HEK293 (cell line): ENCODE measurements at regions not wholly inside any gene's neighbourhood (a gene's known extent, or its start where the extent isn't known, plus 50 kb on each side); places are given as distances from the start of the nearest gene placed in this dataset.
"Not testable (repeated sequence)": the region's sequence is repeated elsewhere in the genome, so short reads cannot be mapped to it uniquely, and the experiment has no call there.

ENCODE experiments used
- CTCF ChIA-PET: fragments of 350-600 bp; formaldehyde crosslinking; extraction: SDS; loops from one replicate; lab custom pipeline; 2021; ENCODE audit warnings: antibody characterized with exemption; lab: Yijun Ruan, JAX
- POLR2A ChIA-PET: fragments of 300-600 bp; formaldehyde crosslinking; extraction: SDS; loops from one replicate; lab custom pipeline; 2020; ENCODE audit warnings: antibody characterized with exemption, inconsistent platforms; lab: Yijun Ruan, JAX
- H3K27ac ChIP-seq: fragments of 200-500 bp; sonication (Bioruptor generic); 2 replicates; pipeline ENCODE4 v1.5.1; 2014; ENCODE audit warnings: low read depth, low read length, control low read depth, inconsistent platforms; ENCODE audit errors: extremely low read depth
- H3K36me3 ChIP-seq, 2 experiments: fragments of 200-500 bp in 1 of 2; sonication (Bioruptor generic) in 1 of 2; 1 replicate in 1 of 2; 2 replicates in 1 of 2; pipeline ENCODE4 v1.5.1; 2014 to 2017; ENCODE audit warnings: inconsistent platforms in 2 of 2, low read length in 2 of 2; ENCODE audit not compliant: control insufficient read depth in 2 of 2, insufficient read depth in 1 of 2
- H3K4me1 ChIP-seq: fragments of 200-500 bp; sonication (Bioruptor generic); 2 replicates; pipeline ENCODE4 v1.5.1; 2014; ENCODE audit warnings: mild to moderate bottlenecking, low read length, inconsistent platforms; ENCODE audit not compliant: control insufficient read depth, insufficient read depth
- H3K4me3 ChIP-seq: 2 replicates; pipeline ENCODE4 v1.5.1; 2011; ENCODE audit warnings: low read depth, mild to moderate bottlenecking, control low read depth, low read length, moderate library complexity
- H3K9me3 ChIP-seq: fragments of 200-500 bp; sonication (Bioruptor generic); 2 replicates; pipeline ENCODE4 v1.5.1; 2014; ENCODE audit warnings: low read depth, low read length, inconsistent platforms; ENCODE audit not compliant: control insufficient read depth, insufficient read depth
- AEBP2 ChIP-seq: fragments of 450-650 bp; formaldehyde crosslinking; IDR thresholded peaks from 2 replicates; pipeline ENCODE4 v1.5.1; 2016; ENCODE audit warnings: missing biosample characterization, missing genetic modification characterization, borderline replicate concordance
- GFI1B ChIP-seq: fragments of 450-650 bp; formaldehyde crosslinking; IDR thresholded peaks from 2 replicates; pipeline ENCODE4 v1.5.1; 2016; ENCODE audit warnings: missing biosample characterization, missing genetic modification characterization
- OVOL3 ChIP-seq: fragments of 450-650 bp; formaldehyde crosslinking; IDR thresholded peaks from 2 replicates; pipeline ENCODE4 v1.5.1; 2016; ENCODE audit warnings: missing biosample characterization, missing genetic modification characterization
- PRDM1 ChIP-seq: fragments of 450-650 bp; formaldehyde crosslinking; IDR thresholded peaks from 2 replicates; pipeline ENCODE4; 2016; ENCODE audit warnings: missing biosample characterization, missing genetic modification characterization
- REST ChIP-seq: fragments of 450-650 bp; formaldehyde crosslinking; IDR thresholded peaks from 2 replicates; pipeline ENCODE4 v1.5.1; 2016; ENCODE audit warnings: missing biosample characterization, missing genetic modification characterization
- ZBTB11 ChIP-seq: fragments of 450-650 bp; formaldehyde crosslinking; conservative IDR thresholded peaks from 2 replicates; pipeline ENCODE4 v1.5.1; 2016; ENCODE audit warnings: low read depth, missing biosample characterization, missing genetic modification characterization
- ZNF121 ChIP-seq: fragments of 450-650 bp; formaldehyde crosslinking; IDR thresholded peaks from 2 replicates; pipeline ENCODE4 v1.5.1; 2016; ENCODE audit warnings: missing biosample characterization, missing genetic modification characterization
- ZNF138 ChIP-seq: fragments of 450-650 bp; formaldehyde crosslinking; IDR thresholded peaks from 2 replicates; pipeline ENCODE4 v1.5.1; 2016; ENCODE audit warnings: missing biosample characterization, missing genetic modification characterization, borderline replicate concordance
- ZNF140 ChIP-seq: fragments of 450-650 bp; formaldehyde crosslinking; IDR thresholded peaks from 2 replicates; pipeline ENCODE4 v1.5.1; 2016; ENCODE audit warnings: missing biosample characterization, missing genetic modification characterization
- ZNF202 ChIP-seq: fragments of 450-650 bp; formaldehyde crosslinking; IDR thresholded peaks from 2 replicates; pipeline ENCODE4 v1.5.1; 2016; ENCODE audit warnings: missing biosample characterization, missing genetic modification characterization, borderline replicate concordance
- ZNF292 ChIP-seq: fragments of 450-650 bp; formaldehyde crosslinking; IDR thresholded peaks from 2 replicates; pipeline ENCODE4 v1.5.1; 2016; ENCODE audit warnings: low read depth, missing biosample characterization, missing genetic modification characterization, borderline replicate concordance
- ZNF341 ChIP-seq: fragments of 450-650 bp; formaldehyde crosslinking; IDR thresholded peaks from 2 replicates; pipeline ENCODE4; 2016; ENCODE audit warnings: low read depth, missing biosample characterization, missing genetic modification characterization
- ZNF366 ChIP-seq: fragments of 450-650 bp; formaldehyde crosslinking; conservative IDR thresholded peaks from 2 replicates; pipeline ENCODE4 v1.5.1; 2016; ENCODE audit warnings: missing biosample characterization, missing genetic modification characterization
- ZNF394 ChIP-seq: fragments of 450-650 bp; formaldehyde crosslinking; IDR thresholded peaks from 2 replicates; pipeline ENCODE4 v1.5.1; 2016; ENCODE audit warnings: missing biosample characterization, missing genetic modification characterization, mild to moderate bottlenecking, moderate library complexity, borderline replicate concordance
- ZNF404 ChIP-seq: fragments of 450-650 bp; formaldehyde crosslinking; IDR thresholded peaks from 2 replicates; pipeline ENCODE4 v1.5.1; 2017; ENCODE audit warnings: missing biosample characterization, missing genetic modification characterization
- ZNF426 ChIP-seq: fragments of 450-650 bp; formaldehyde crosslinking; IDR thresholded peaks from 2 replicates; pipeline ENCODE4 v1.5.1; 2017; ENCODE audit warnings: missing biosample characterization, missing genetic modification characterization, mild to moderate bottlenecking, inconsistent platforms, moderate library complexity
- ZNF510 ChIP-seq: fragments of 450-650 bp; formaldehyde crosslinking; IDR thresholded peaks from 2 replicates; pipeline ENCODE4 v1.5.1; 2018; ENCODE audit warnings: mild to moderate bottlenecking, missing genetic modification characterization, missing biosample characterization; ENCODE audit not compliant: insufficient replicate concordance
- ZNF518A ChIP-seq: fragments of 450-650 bp; formaldehyde crosslinking; conservative IDR thresholded peaks from 2 replicates; pipeline ENCODE4 v1.5.1; 2016; ENCODE audit warnings: low read depth, missing biosample characterization, missing genetic modification characterization
- ZNF555 ChIP-seq: fragments of 450-650 bp; formaldehyde crosslinking; conservative IDR thresholded peaks from 2 replicates; pipeline ENCODE4 v1.5.1; 2017; ENCODE audit warnings: missing biosample characterization, mild to moderate bottlenecking, missing genetic modification characterization, inconsistent platforms
- ZNF558 ChIP-seq: fragments of 450-650 bp; formaldehyde crosslinking; IDR thresholded peaks from 2 replicates; pipeline ENCODE4 v1.5.1; 2016; ENCODE audit warnings: missing biosample characterization, missing genetic modification characterization
- ZNF623 ChIP-seq: fragments of 450-650 bp; formaldehyde crosslinking; IDR thresholded peaks from 2 replicates; pipeline ENCODE4 v1.5.1; 2016; ENCODE audit warnings: missing biosample characterization, missing genetic modification characterization
- ZNF664 ChIP-seq: fragments of 450-650 bp; formaldehyde crosslinking; IDR thresholded peaks from 2 replicates; pipeline ENCODE4 v1.5.1; 2016; ENCODE audit warnings: missing biosample characterization, missing genetic modification characterization
- ZXDB ChIP-seq: fragments of 450-650 bp; formaldehyde crosslinking; IDR thresholded peaks from 2 replicates; pipeline ENCODE4 v1.5.1; 2016; ENCODE audit warnings: missing biosample characterization, missing genetic modification characterization

- H3K36me3 ChIP-seq, H3K27ac ChIP-seq, H3K4me3 ChIP-seq, H3K9me3 ChIP-seq, POLR2A ChIA-PET, H3K4me1 ChIP-seq: not testable (repeated sequence)
- CTCF ChIA-PET: interaction anchor here (0.6 kb wide), 1 partner anchor 369 kb away, joined by 3 read pairs; no protein-coding TSS in a partner anchor
- 0 out of 2 replicates have a peak, but pooled peaks have one; percentile 10 for TF ChIP-seq ZNF292 (tag by site-specific recombination)
- TF ChIP-seq ZNF510 (tag by site-specific recombination): peak; percentile 84
- TF ChIP-seq ZNF558 (tag by site-specific recombination): 0 out of 2 replicates have a peak, but pooled peaks have one; percentile 44
- peak; percentile 82 for TF ChIP-seq ZNF518A (tag by site-specific recombination)
- peak; percentile 80 for TF ChIP-seq ZBTB11 (tag by site-specific recombination)
- TF ChIP-seq PRDM1 (tag by site-specific recombination): peak; percentile 93
- TF ChIP-seq ZNF341 (tag by site-specific recombination): peak; percentile 20; the same call in 1 of the 2 replicates
- TF ChIP-seq ZNF404 (tag by site-specific recombination): 0 out of 2 replicates have a peak, but pooled peaks have one; percentile 60
- peak; percentile 53; the same call in 1 of the 2 replicates for TF ChIP-seq REST (tag by site-specific recombination)
- peak; percentile 70 for TF ChIP-seq ZNF623 (tag by site-specific recombination)
- TF ChIP-seq ZNF555 (tag by site-specific recombination): peak; percentile 85
- peak; percentile 48; the same call in 1 of the 2 replicates for TF ChIP-seq ZNF664
- peak; percentile 81 for TF ChIP-seq ZNF426 (tag by site-specific recombination)
- TF ChIP-seq ZNF394 (tag by site-specific recombination): peak; percentile 87
- TF ChIP-seq ZNF366: peak; percentile 32; the same call in 1 of the 2 replicates
- TF ChIP-seq OVOL3 (tag by site-specific recombination): peak; percentile 30; the same call in 1 of the 2 replicates
- peak; percentile 79 for TF ChIP-seq ZNF140 (tag by site-specific recombination)
- TF ChIP-seq ZNF138: 0 out of 2 replicates have a peak, but pooled peaks have one; percentile 65
- 0 out of 2 replicates have a peak, but pooled peaks have one; percentile 33 for TF ChIP-seq ZXDB (tag by site-specific recombination)
- peak; percentile 66; the same call in 1 of the 2 replicates for TF ChIP-seq GFI1B
- TF ChIP-seq AEBP2 (tag by site-specific recombination): peak; percentile 42; the same call in 1 of the 2 replicates
- peak; percentile 96 for TF ChIP-seq ZNF202 (tag by site-specific recombination)
- TF ChIP-seq ZNF121 (tag by site-specific recombination): peak; percentile 67
These were observed 404.8 kb downstream of the TSHZ3 start for GRCh38 chr19:30944276-30944932.
